GM23338 (cell line): ENCODE measurements at regions not wholly inside any gene's neighbourhood (a gene's known extent, or its start where the extent isn't known, plus 50 kb on each side); places are given as distances from the start of the nearest gene placed in this dataset.

ENCODE experiments used
- ATAC-seq: fragments of 200-7000 bp; cut with Tn5 transposase; 3 replicates; pipeline ENCODE4 v1.9.1; 2020
- DNase-seq: peaks from one replicate; pipeline ENCODE4 v3.0.0-alpha.2; 2015; ENCODE audit warnings: low spot score
- H2AFZ ChIP-seq: fragments of 200-600 bp; sonication (generic); 2 replicates; pipeline ENCODE4 v1.8.0; 2016; ENCODE audit warnings: antibody characterized with exemption, mild to moderate bottlenecking, moderate library complexity
- H3F3A ChIP-seq: fragments of 200-600 bp; sonication (generic); replicated peaks from 2 replicates; pipeline ENCODE4 v1.8.0; 2017; ENCODE audit warnings: antibody characterized with exemption, mixed run types, low read depth
- H3K27ac ChIP-seq: fragments of 200-600 bp; sonication (generic); 2 replicates; pipeline ENCODE4 v1.6.1; 2016; ENCODE audit warnings: low read depth
- H3K27me3 ChIP-seq: fragments of 200-600 bp; sonication (generic); 2 replicates; pipeline ENCODE4 v1.8.0; 2016; ENCODE audit warnings: mild to moderate bottlenecking, mixed run types, moderate library complexity; ENCODE audit not compliant: insufficient read depth
- H3K36me3 ChIP-seq: fragments of 200-600 bp; sonication (generic); 2 replicates; pipeline ENCODE4 v1.8.0; 2016; ENCODE audit warnings: mild to moderate bottlenecking; ENCODE audit not compliant: insufficient read depth
- H3K4me1 ChIP-seq: fragments of 200-600 bp; sonication (generic); 2 replicates; pipeline ENCODE4 v1.8.0; 2016; ENCODE audit warnings: mild to moderate bottlenecking, moderate library complexity; ENCODE audit not compliant: insufficient read depth
- H3K4me2 ChIP-seq: fragments of 200-600 bp; sonication (generic); 2 replicates; pipeline ENCODE4 v1.7.1; 2017; ENCODE audit warnings: mixed run types
- H3K4me3 ChIP-seq: fragments of 200-600 bp; sonication (generic); 2 replicates; pipeline ENCODE4 v1.6.1; 2016; ENCODE audit warnings: mixed run types
- H3K79me2 ChIP-seq: fragments of 200-600 bp; sonication (generic); replicated peaks from 2 replicates; pipeline ENCODE4 v1.8.0; 2017; ENCODE audit warnings: mild to moderate bottlenecking; ENCODE audit not compliant: insufficient read depth
- H3K9me2 ChIP-seq: fragments of 200-600 bp; sonication (generic); 2 replicates; pipeline ENCODE4 v1.8.0; 2017; ENCODE audit not compliant: insufficient read depth
- H4K20me1 ChIP-seq: fragments of 200-600 bp; sonication (generic); replicated peaks from 2 replicates; pipeline ENCODE4 v1.8.0; 2017; ENCODE audit warnings: mild to moderate bottlenecking; ENCODE audit not compliant: insufficient read depth
- H3K27ac Mint-ChIP-seq: 2 replicates; pipeline ENCODE4 v1.8.0; 2020; ENCODE audit warnings: inconsistent platforms, mild to moderate bottlenecking, moderate library complexity, mixed read lengths
- H3K27me3 Mint-ChIP-seq: 3 replicates; pipeline ENCODE4 v1.8.0; 2022; ENCODE audit warnings: low read depth, mild to moderate bottlenecking, moderate library complexity, mixed read lengths, inconsistent platforms; ENCODE audit not compliant: insufficient read depth, poor library complexity
- H3K36me3 Mint-ChIP-seq: 3 replicates; pipeline ENCODE4 v1.8.0; 2021; ENCODE audit warnings: low read depth, mild to moderate bottlenecking, inconsistent platforms, moderate library complexity, mixed read lengths
- H3K4me1 Mint-ChIP-seq: 3 replicates; pipeline ENCODE4 v1.8.0; 2020; ENCODE audit warnings: mild to moderate bottlenecking, inconsistent platforms, mixed read lengths
- H3K4me3 Mint-ChIP-seq: 3 replicates; pipeline ENCODE4 v1.8.0; 2021; ENCODE audit warnings: moderate library complexity, mild to moderate bottlenecking, inconsistent platforms, mixed read lengths
- H3K9me3 Mint-ChIP-seq: 3 replicates; pipeline ENCODE4 v1.8.0; 2020; ENCODE audit warnings: moderate library complexity, mild to moderate bottlenecking, inconsistent platforms, mixed read lengths
- CREB1 ChIP-seq: fragments of 250-450 bp; sonication (Bioruptor Pico); IDR thresholded peaks from 2 replicates; pipeline ENCODE4 v1.5.0; 2020; ENCODE audit warnings: low read depth, mild to moderate bottlenecking, moderate library complexity
- ETS1 ChIP-seq: IDR thresholded peaks from 2 replicates; pipeline ENCODE4 v1.6.1; 2016; ENCODE audit warnings: antibody characterized with exemption
- EZH2 ChIP-seq: fragments of 200-600 bp; sonication (generic); IDR thresholded peaks from one replicate; pipeline ENCODE4 v1.8.0; 2017; ENCODE audit warnings: antibody characterized with exemption, mild to moderate bottlenecking, low read depth; ENCODE audit not compliant: unreplicated experiment
- EZH2phosphoT487 ChIP-seq: fragments of 200-600 bp; sonication (generic); IDR thresholded peaks from one replicate; pipeline ENCODE4 v1.8.1; 2018; ENCODE audit warnings: antibody characterized with exemption; ENCODE audit not compliant: unreplicated experiment
- POLR2AphosphoS5 ChIP-seq: IDR thresholded peaks from 2 replicates; pipeline ENCODE4 v1.6.1; 2016; ENCODE audit warnings: antibody characterized with exemption, low read depth
- REST ChIP-seq: IDR thresholded peaks from one replicate; pipeline ENCODE4 v1.6.1; 2018; ENCODE audit warnings: antibody characterized with exemption; ENCODE audit not compliant: unreplicated experiment
- STAT1 ChIP-seq: IDR thresholded peaks from one replicate; pipeline ENCODE4 v1.6.1; 2016; ENCODE audit warnings: antibody characterized with exemption; ENCODE audit not compliant: unreplicated experiment
- ZNF114 ChIP-seq: fragments of 250-450 bp; sonication (Bioruptor Pico); IDR thresholded peaks from 2 replicates; pipeline ENCODE4 v1.5.0; 2020; ENCODE audit warnings: mild to moderate bottlenecking, moderate library complexity
- TF ChIP-seq, protein P1 (sequence below): fragments of 250-450 bp; sonication (Bioruptor Pico); IDR thresholded peaks from 2 replicates; pipeline ENCODE4 v1.5.0; 2020; ENCODE audit warnings: mild to moderate bottlenecking, moderate library complexity
- TF ChIP-seq, protein P2 (sequence below), 2 experiments: fragments of 200-600 bp in 1 of 2; sonication (generic) in 1 of 2; conservative IDR thresholded peaks; 2 replicates each; pipeline versions ENCODE4 v1.5.1 to v1.6.1; 2016 to 2017; ENCODE audit warnings: antibody characterized with exemption in 2 of 2, low read depth in 2 of 2, mild to moderate bottlenecking in 2 of 2, moderate library complexity in 1 of 2

- Histone ChIP-seq H3K79me2 (no peaks in the 10 kb centered on the region), H4K20me1 (no peaks in the 10 kb centered on the region), H2AFZ (no peak overlapping the region), H3K4me2 (no peak overlapping the region), H3K4me1 (no peaks in the 10 kb centered on the region), H3K27me3 (no peaks in the 10 kb centered on the region), H3K36me3 (no peaks in the 10 kb centered on the region), H3K27ac (no peak overlapping the region), H3K9me2 (peaks cover 11% of the 10 kb centered on the region; the same call in 1 of the 2 replicates), H3K4me3 (no peak overlapping the region), H3F3A (no peaks in the 10 kb centered on the region)
- DNase-seq (no peak), ATAC-seq (no peak)
- no peaks in the 10 kb centered on the region for H3K27me3 Mint-ChIP-seq
- H3K4me1 Mint-ChIP-seq = peaks cover 6% of the 10 kb centered on the region; the same call in 2 of the 3 replicates
- TF ChIP-seq, protein P1, sequence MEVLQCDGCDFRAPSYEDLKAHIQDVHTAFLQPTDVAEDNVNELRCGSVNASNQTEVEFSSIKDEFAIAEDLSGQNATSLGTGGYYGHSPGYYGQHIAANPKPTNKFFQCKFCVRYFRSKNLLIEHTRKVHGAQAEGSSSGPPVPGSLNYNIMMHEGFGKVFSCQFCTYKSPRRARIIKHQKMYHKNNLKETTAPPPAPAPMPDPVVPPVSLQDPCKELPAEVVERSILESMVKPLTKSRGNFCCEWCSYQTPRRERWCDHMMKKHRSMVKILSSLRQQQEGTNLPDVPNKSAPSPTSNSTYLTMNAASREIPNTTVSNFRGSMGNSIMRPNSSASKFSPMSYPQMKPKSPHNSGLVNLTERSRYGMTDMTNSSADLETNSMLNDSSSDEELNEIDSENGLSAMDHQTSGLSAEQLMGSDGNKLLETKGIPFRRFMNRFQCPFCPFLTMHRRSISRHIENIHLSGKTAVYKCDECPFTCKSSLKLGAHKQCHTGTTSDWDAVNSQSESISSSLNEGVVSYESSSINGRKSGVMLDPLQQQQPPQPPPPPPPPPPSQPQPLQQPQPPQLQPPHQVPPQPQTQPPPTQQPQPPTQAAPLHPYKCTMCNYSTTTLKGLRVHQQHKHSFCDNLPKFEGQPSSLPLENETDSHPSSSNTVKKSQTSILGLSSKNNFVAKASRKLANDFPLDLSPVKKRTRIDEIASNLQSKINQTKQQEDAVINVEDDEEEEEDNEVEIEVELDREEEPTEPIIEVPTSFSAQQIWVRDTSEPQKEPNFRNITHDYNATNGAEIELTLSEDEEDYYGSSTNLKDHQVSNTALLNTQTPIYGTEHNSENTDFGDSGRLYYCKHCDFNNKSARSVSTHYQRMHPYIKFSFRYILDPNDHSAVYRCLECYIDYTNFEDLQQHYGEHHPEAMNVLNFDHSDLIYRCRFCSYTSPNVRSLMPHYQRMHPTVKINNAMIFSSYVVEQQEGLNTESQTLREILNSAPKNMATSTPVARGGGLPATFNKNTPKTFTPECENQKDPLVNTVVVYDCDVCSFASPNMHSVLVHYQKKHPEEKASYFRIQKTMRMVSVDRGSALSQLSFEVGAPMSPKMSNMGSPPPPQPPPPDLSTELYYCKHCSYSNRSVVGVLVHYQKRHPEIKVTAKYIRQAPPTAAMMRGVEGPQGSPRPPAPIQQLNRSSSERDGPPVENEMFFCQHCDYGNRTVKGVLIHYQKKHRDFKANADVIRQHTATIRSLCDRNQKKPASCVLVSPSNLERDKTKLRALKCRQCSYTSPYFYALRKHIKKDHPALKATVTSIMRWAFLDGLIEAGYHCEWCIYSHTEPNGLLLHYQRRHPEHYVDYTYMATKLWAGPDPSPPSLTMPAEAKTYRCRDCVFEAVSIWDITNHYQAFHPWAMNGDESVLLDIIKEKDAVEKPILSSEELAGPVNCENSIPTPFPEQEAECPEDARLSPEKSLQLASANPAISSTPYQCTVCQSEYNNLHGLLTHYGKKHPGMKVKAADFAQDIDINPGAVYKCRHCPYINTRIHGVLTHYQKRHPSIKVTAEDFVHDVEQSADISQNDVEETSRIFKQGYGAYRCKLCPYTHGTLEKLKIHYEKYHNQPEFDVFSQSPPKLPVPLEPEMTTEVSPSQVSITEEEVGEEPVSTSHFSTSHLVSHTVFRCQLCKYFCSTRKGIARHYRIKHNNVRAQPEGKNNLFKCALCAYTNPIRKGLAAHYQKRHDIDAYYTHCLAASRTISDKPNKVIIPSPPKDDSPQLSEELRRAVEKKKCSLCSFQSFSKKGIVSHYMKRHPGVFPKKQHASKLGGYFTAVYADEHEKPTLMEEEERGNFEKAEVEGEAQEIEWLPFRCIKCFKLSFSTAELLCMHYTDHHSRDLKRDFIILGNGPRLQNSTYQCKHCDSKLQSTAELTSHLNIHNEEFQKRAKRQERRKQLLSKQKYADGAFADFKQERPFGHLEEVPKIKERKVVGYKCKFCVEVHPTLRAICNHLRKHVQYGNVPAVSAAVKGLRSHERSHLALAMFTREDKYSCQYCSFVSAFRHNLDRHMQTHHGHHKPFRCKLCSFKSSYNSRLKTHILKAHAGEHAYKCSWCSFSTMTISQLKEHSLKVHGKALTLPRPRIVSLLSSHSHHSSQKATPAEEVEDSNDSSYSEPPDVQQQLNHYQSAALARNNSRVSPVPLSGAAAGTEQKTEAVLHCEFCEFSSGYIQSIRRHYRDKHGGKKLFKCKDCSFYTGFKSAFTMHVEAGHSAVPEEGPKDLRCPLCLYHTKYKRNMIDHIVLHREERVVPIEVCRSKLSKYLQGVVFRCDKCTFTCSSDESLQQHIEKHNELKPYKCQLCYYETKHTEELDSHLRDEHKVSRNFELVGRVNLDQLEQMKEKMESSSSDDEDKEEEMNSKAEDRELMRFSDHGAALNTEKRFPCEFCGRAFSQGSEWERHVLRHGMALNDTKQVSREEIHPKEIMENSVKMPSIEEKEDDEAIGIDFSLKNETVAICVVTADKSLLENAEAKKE (CRISPR knock-in tag) = no peak
- TF ChIP-seq REST (no peak), CREB1 (CRISPR knock-in tag) (no peak), ZNF114 (CRISPR knock-in tag) (no peak), POLR2AphosphoS5 (no peak), STAT1 (no peak), EZH2phosphoT487 (no peak), EZH2 (no peak), ETS1 (no peak)
- TF ChIP-seq, protein P2, sequence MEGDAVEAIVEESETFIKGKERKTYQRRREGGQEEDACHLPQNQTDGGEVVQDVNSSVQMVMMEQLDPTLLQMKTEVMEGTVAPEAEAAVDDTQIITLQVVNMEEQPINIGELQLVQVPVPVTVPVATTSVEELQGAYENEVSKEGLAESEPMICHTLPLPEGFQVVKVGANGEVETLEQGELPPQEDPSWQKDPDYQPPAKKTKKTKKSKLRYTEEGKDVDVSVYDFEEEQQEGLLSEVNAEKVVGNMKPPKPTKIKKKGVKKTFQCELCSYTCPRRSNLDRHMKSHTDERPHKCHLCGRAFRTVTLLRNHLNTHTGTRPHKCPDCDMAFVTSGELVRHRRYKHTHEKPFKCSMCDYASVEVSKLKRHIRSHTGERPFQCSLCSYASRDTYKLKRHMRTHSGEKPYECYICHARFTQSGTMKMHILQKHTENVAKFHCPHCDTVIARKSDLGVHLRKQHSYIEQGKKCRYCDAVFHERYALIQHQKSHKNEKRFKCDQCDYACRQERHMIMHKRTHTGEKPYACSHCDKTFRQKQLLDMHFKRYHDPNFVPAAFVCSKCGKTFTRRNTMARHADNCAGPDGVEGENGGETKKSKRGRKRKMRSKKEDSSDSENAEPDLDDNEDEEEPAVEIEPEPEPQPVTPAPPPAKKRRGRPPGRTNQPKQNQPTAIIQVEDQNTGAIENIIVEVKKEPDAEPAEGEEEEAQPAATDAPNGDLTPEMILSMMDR (conservative IDR thresholded peaks at IDR 0.05; ENCODE audit: low read depth in 2 of 2) = no peak
- H3K4me3 Mint-ChIP-seq = no peak overlapping the region
- H3K9me3 Mint-ChIP-seq = no peaks in the 10 kb centered on the region
- no peaks in the 10 kb centered on the region for H3K36me3 Mint-ChIP-seq
- H3K27ac Mint-ChIP-seq = no peak overlapping the region
These were observed 568.5 kb downstream of the TSN start for GRCh38 chr2:122323927-122324326.
